ENCODE measurements at regions not wholly inside any gene's neighbourhood (a gene's known extent, or its start where the extent isn't known, plus 50 kb on each side); places are given as distances from the start of the nearest gene placed in this dataset.

- TF ChIP-seq CTCF (IDR thresholded peaks at IDR 0.05; ENCODE audit: borderline replicate concordance, extremely low read depth, low read length, poor library complexity, severe bottlenecking) (no peak), EZH2 (IDR thresholded peaks at IDR 0.05; ENCODE audit: borderline replicate concordance, low read depth, low read length, severe bottlenecking) (no peak)
- H2AFZ ChIP-seq (ENCODE audit: low read depth, low read length) = no peak overlapping the region
- H3K9me3 ChIP-seq (ENCODE audit: insufficient read depth, low read length, severe bottlenecking) = no peaks in the 10 kb centered on the region
- ATAC-seq (ENCODE audit: insufficient read depth, low read depth) (no peak), DNase-seq (no peak)
- H4K20me1 ChIP-seq (ENCODE audit: insufficient read depth, low read length) = no peaks in the 10 kb centered on the region
- no peak overlapping the region for H3K4me2 ChIP-seq (ENCODE audit: insufficient read depth, low read length)
- H3K27ac ChIP-seq (ENCODE audit: low read length) = no peak overlapping the region
- H3K27me3 ChIP-seq (ENCODE audit: insufficient read depth, low read length, poor library complexity) = no peaks in the 10 kb centered on the region
- no peaks in the 10 kb centered on the region for H3K79me2 ChIP-seq (ENCODE audit: insufficient read depth, low read length)
- H3K9ac ChIP-seq (ENCODE audit: low read depth, low read length) = no peak overlapping the region
- no peaks in the 10 kb centered on the region for H3K4me1 ChIP-seq (ENCODE audit: insufficient read depth, low read length)
- no peaks in the 10 kb centered on the region for H3K36me3 ChIP-seq (ENCODE audit: insufficient read depth, low read length)
- no peak overlapping the region for H3K4me3 ChIP-seq (ENCODE audit: low read depth in 1 of 2, low read length in 2 of 2)
Measured at GRCh38 chr5:135108992-135109391, 75.0 kb upstream of the PITX1 start.

GRCh38 chr5:135108569-135108968, 74.5 kb upstream of the PITX1 start:
- H3K9ac ChIP-seq (ENCODE audit: low read depth, low read length) = no peak overlapping the region
- H3K9me3 ChIP-seq (ENCODE audit: insufficient read depth, low read length, severe bottlenecking) = no peaks in the 10 kb centered on the region
- DNase-seq (no peak), ATAC-seq (ENCODE audit: insufficient read depth, low read depth) (no peak)
- no peaks in the 10 kb centered on the region for H3K36me3 ChIP-seq (ENCODE audit: insufficient read depth, low read length)
- no peak overlapping the region for H3K4me3 ChIP-seq (ENCODE audit: low read depth in 1 of 2, low read length in 2 of 2)
- H3K27ac ChIP-seq (ENCODE audit: low read length) = no peak overlapping the region
- no peak overlapping the region for H3K4me2 ChIP-seq (ENCODE audit: insufficient read depth, low read length)
- TF ChIP-seq CTCF (IDR thresholded peaks at IDR 0.05; ENCODE audit: borderline replicate concordance, extremely low read depth, low read length, poor library complexity, severe bottlenecking) = no peak
- no peak for TF ChIP-seq EZH2 (IDR thresholded peaks at IDR 0.05; ENCODE audit: borderline replicate concordance, low read depth, low read length, severe bottlenecking)
- no peak overlapping the region for H2AFZ ChIP-seq (ENCODE audit: low read depth, low read length)
- H3K27me3 ChIP-seq (ENCODE audit: insufficient read depth, low read length, poor library complexity) = no peaks in the 10 kb centered on the region
- no peaks in the 10 kb centered on the region for H3K79me2 ChIP-seq (ENCODE audit: insufficient read depth, low read length)
- H4K20me1 ChIP-seq (ENCODE audit: insufficient read depth, low read length) = no peaks in the 10 kb centered on the region
- no peaks in the 10 kb centered on the region for H3K4me1 ChIP-seq (ENCODE audit: insufficient read depth, low read length)

GRCh38 chr5:135107986-135108385, 74.0 kb upstream of the PITX1 start:
- Histone ChIP-seq H3K4me1 (ENCODE audit: insufficient read depth, low read length) (no peaks in the 10 kb centered on the region), H3K27ac (ENCODE audit: low read length) (no peak overlapping the region), H3K79me2 (ENCODE audit: insufficient read depth, low read length) (no peaks in the 10 kb centered on the region), H4K20me1 (ENCODE audit: insufficient read depth, low read length) (no peaks in the 10 kb centered on the region), H3K36me3 (ENCODE audit: insufficient read depth, low read length) (no peaks in the 10 kb centered on the region), H3K27me3 (ENCODE audit: insufficient read depth, low read length, poor library complexity) (no peaks in the 10 kb centered on the region), H2AFZ (ENCODE audit: low read depth, low read length) (no peak overlapping the region), H3K4me2 (ENCODE audit: insufficient read depth, low read length) (no peak overlapping the region), H3K9ac (ENCODE audit: low read depth, low read length) (no peak overlapping the region), H3K4me3 (ENCODE audit: low read depth in 1 of 2, low read length in 2 of 2) (no peak overlapping the region), H3K9me3 (ENCODE audit: insufficient read depth, low read length, severe bottlenecking) (no peaks in the 10 kb centered on the region)
- TF ChIP-seq EZH2 (IDR thresholded peaks at IDR 0.05; ENCODE audit: borderline replicate concordance, low read depth, low read length, severe bottlenecking) = no peak
- no peak for TF ChIP-seq CTCF (IDR thresholded peaks at IDR 0.05; ENCODE audit: borderline replicate concordance, extremely low read depth, low read length, poor library complexity, severe bottlenecking)
- DNase-seq (no peak), ATAC-seq (ENCODE audit: insufficient read depth, low read depth) (no peak)
